ENCODE measurements at regions not wholly inside any gene's neighbourhood (a gene's known extent, or its start where the extent isn't known, plus 50 kb on each side); places are given as distances from the start of the nearest gene placed in this dataset.
"Not testable (repeated sequence)": the region's sequence is repeated elsewhere in the genome, so short reads cannot be mapped to it uniquely, and the experiment has no call there.

- intact Hi-C loops (cut with DNase I, micrococcal nuclease): loop anchor here (5.0 to 10.0 kb wide), 2 partner anchors 570 to 573 kb away; no protein-coding TSS in a partner anchor
- DNase-seq (no peak), ATAC-seq (ENCODE audit: poor library complexity) (no peak)
- Histone ChIP-seq H3K4me1 (ENCODE audit: insufficient read depth, low read length) (no peaks in the 10 kb centered on the region), H3K4me3 (ENCODE audit: low read length) (no peak overlapping the region), H3K27ac (ENCODE audit: low read depth in 1 of 2, low read length in 2 of 2) (no peak overlapping the region), H3K27me3 (ENCODE audit: control insufficient read depth in 1 of 2, insufficient read depth in 2 of 2, low read length in 2 of 2) (peaks cover 0 to 3% of the 10 kb centered on the region in 2 experiments), H3K36me3 (ENCODE audit: insufficient read depth, low read length) (no peaks in the 10 kb centered on the region), H3K9me3 (ENCODE audit: control insufficient read depth in 1 of 2, insufficient read depth in 1 of 2, low read length in 2 of 2) (no peaks in the 10 kb centered on the region)
- Mint-ChIP-seq H3K4me3 (no peak overlapping the region), H3K9me3 (no peaks in the 10 kb centered on the region), H3K36me3 (ENCODE audit: low read depth) (no peaks in the 10 kb centered on the region), H3K4me1 (ENCODE audit: low read depth) (no peaks in the 10 kb centered on the region), H3K27me3 (peaks cover 4% of the 10 kb centered on the region), H3K27ac (no peak overlapping the region)
- no peak for TF ChIP-seq CTCF (IDR thresholded peaks at IDR 0.05)
- CTCF ChIA-PET: no interaction called here
- POLR2A ChIA-PET: no interaction called here
Measured at GRCh38 chr17:20941872-20942271, 100.9 kb downstream of the USP22 start.

- H3K9me3 Mint-ChIP-seq: no peaks in the 10 kb centered on the region
- H3K4me1 Mint-ChIP-seq (ENCODE audit: low read depth): no peaks in the 10 kb centered on the region
- no peak overlapping the region for H3K27ac ChIP-seq (ENCODE audit: low read depth in 1 of 2, low read length in 2 of 2)
- ATAC-seq (ENCODE audit: poor library complexity) (peak; percentile 54), DNase-seq (peak in 7 of 14 experiments; percentile 3 to 52 (median 23))
- POLR2A ChIA-PET: interaction anchor here (0.9 kb wide), 1 partner anchor 100 kb away, joined by 3 read pairs; no protein-coding TSS in a partner anchor
- H3K9me3 ChIP-seq (ENCODE audit: control insufficient read depth in 1 of 2, insufficient read depth in 1 of 2, low read length in 2 of 2): no peaks in the 10 kb centered on the region
- CTCF ChIA-PET: no interaction called here
- no peak overlapping the region for H3K4me3 ChIP-seq (ENCODE audit: low read length)
- H3K4me3 Mint-ChIP-seq: no peak overlapping the region
- H3K4me1 ChIP-seq (ENCODE audit: insufficient read depth, low read length): no peaks in the 10 kb centered on the region
- no peak overlapping the region for H3K27ac Mint-ChIP-seq
- no peak for TF ChIP-seq CTCF (IDR thresholded peaks at IDR 0.05)
- peaks cover 0 to 3% of the 10 kb centered on the region in 2 experiments for H3K27me3 ChIP-seq (ENCODE audit: control insufficient read depth in 1 of 2, insufficient read depth in 2 of 2, low read length in 2 of 2)
- no peaks in the 10 kb centered on the region for H3K36me3 ChIP-seq (ENCODE audit: insufficient read depth, low read length)
- no peaks in the 10 kb centered on the region for H3K36me3 Mint-ChIP-seq (ENCODE audit: low read depth)
- H3K27me3 Mint-ChIP-seq: peaks cover 8% of the 10 kb centered on the region
- intact Hi-C loops (cut with DNase I, micrococcal nuclease): loop anchor here (5.0 to 10.0 kb wide), 2 partner anchors 568 to 571 kb away; no protein-coding TSS in a partner anchor
Measured at GRCh38 chr17:20944014-20944865, 98.6 kb downstream of the USP22 start.

- H3K9me3 ChIP-seq (ENCODE audit: control insufficient read depth in 1 of 2, insufficient read depth in 1 of 2, low read length in 2 of 2); H3K27ac ChIP-seq (ENCODE audit: low read depth in 1 of 2, low read length in 2 of 2); H3K4me1 Mint-ChIP-seq (ENCODE audit: low read depth); CTCF ChIA-PET; ATAC-seq (ENCODE audit: poor library complexity); H3K4me1 ChIP-seq (ENCODE audit: insufficient read depth, low read length); H3K27ac Mint-ChIP-seq; H3K36me3 ChIP-seq (ENCODE audit: insufficient read depth, low read length); H3K4me3 Mint-ChIP-seq; H3K27me3 ChIP-seq (ENCODE audit: control insufficient read depth in 1 of 2, insufficient read depth in 2 of 2, low read length in 2 of 2); H3K9me3 Mint-ChIP-seq; H3K36me3 Mint-ChIP-seq (ENCODE audit: low read depth); DNase-seq; H3K4me3 ChIP-seq (ENCODE audit: low read length); POLR2A ChIA-PET: not testable (repeated sequence)
- intact Hi-C loops (cut with DNase I, micrococcal nuclease): loop anchor here in 1 of 2 experiments (10.0 kb wide), 1 partner anchor 567 kb away; no protein-coding TSS in a partner anchor
- H3K27me3 Mint-ChIP-seq: peaks cover 33% of the 10 kb centered on the region
Measured at GRCh38 chr17:20947708-20948107, 95.1 kb downstream of the USP22 start.

All from CD4-positive, alpha-beta T cell (primary cell).